HFFc6 (cell line): ENCODE measurements at regions not wholly inside any gene's neighbourhood (a gene's known extent, or its start where the extent isn't known, plus 50 kb on each side); places are given as distances from the start of the nearest gene placed in this dataset.

Experiments used
- DNase-seq: peaks from one replicate; pipeline ENCODE4 v3.0.0-alpha.2; 2018
- H3K27ac Mint-ChIP-seq: 2 replicates; pipeline ENCODE4 v1.8.0; 2020; ENCODE audit warnings: mild to moderate bottlenecking, mixed read lengths
- H3K27me3 Mint-ChIP-seq: 2 replicates; pipeline ENCODE4 v1.8.0; 2021; ENCODE audit warnings: mild to moderate bottlenecking, moderate library complexity, mixed read lengths; ENCODE audit not compliant: insufficient read depth
- H3K36me3 Mint-ChIP-seq: 2 replicates; pipeline ENCODE4 v1.8.0; 2021; ENCODE audit warnings: low read depth, mixed read lengths
- H3K4me1 Mint-ChIP-seq: 2 replicates; pipeline ENCODE4 v1.8.0; 2020; ENCODE audit warnings: low read depth, mixed read lengths
- H3K4me3 Mint-ChIP-seq: 2 replicates; pipeline ENCODE4 v1.8.0; 2020; ENCODE audit warnings: mild to moderate bottlenecking, moderate library complexity, mixed read lengths
- H3K9me3 Mint-ChIP-seq: 2 replicates; pipeline ENCODE4 v1.8.0; 2020; ENCODE audit warnings: mild to moderate bottlenecking, mixed read lengths
- TF ChIP-seq, protein P1 (sequence below): fragments of 200-600 bp; sonication (generic); IDR thresholded peaks from 2 replicates; pipeline ENCODE4 v1.5.0; 2021; ENCODE audit warnings: antibody characterized with exemption, mild to moderate bottlenecking

DNA sequence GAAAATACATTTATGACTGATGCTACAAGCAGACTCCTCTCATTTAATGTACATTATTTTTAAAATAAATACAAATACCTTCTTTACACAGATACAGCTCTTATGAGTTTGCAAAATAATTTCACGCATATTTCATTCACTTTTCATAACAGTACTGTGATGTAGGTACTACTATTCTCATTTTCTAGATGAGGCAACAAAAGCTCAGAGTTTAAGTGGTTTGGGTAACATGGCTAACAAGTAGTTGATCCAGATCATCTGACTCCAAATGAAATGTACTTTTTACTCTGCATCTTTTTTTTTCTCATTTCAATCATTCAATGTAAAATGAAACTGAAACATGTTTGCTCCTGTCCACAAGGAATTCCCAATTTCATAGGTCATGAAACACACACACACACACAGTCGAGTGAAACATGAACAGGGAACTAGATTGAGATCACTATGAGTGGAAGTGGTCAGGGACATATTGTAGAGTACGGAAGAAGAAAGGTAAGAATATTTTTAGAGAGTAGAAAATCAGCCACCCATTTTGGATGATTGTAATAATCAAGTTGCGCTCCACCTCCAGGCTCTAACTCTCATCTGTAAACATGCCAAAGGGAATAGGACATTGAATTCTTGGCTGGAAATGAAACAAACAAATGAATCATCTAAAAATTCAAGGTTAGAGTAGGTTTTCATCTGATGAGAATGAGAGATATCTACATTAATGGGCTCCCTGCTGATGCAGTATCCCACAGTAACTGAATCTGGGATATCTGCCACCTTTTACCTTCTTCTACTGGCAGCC lies 92.4 kb downstream of the CLDN1 start:
- H3K27me3 Mint-ChIP-seq, result no peaks in the 10 kb centered on the region
- peaks cover 52% of the 10 kb centered on the region for H3K4me1 Mint-ChIP-seq
- no peaks in the 10 kb centered on the region for H3K36me3 Mint-ChIP-seq
- peak overlapping the region; percentile 64 for H3K4me3 Mint-ChIP-seq
- peak overlapping the region; percentile 69 for H3K27ac Mint-ChIP-seq
- no peaks in the 10 kb centered on the region for H3K9me3 Mint-ChIP-seq
- TF ChIP-seq, protein P1, sequence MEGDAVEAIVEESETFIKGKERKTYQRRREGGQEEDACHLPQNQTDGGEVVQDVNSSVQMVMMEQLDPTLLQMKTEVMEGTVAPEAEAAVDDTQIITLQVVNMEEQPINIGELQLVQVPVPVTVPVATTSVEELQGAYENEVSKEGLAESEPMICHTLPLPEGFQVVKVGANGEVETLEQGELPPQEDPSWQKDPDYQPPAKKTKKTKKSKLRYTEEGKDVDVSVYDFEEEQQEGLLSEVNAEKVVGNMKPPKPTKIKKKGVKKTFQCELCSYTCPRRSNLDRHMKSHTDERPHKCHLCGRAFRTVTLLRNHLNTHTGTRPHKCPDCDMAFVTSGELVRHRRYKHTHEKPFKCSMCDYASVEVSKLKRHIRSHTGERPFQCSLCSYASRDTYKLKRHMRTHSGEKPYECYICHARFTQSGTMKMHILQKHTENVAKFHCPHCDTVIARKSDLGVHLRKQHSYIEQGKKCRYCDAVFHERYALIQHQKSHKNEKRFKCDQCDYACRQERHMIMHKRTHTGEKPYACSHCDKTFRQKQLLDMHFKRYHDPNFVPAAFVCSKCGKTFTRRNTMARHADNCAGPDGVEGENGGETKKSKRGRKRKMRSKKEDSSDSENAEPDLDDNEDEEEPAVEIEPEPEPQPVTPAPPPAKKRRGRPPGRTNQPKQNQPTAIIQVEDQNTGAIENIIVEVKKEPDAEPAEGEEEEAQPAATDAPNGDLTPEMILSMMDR, result no peak
- peak; percentile 80 for DNase-seq

DNA sequence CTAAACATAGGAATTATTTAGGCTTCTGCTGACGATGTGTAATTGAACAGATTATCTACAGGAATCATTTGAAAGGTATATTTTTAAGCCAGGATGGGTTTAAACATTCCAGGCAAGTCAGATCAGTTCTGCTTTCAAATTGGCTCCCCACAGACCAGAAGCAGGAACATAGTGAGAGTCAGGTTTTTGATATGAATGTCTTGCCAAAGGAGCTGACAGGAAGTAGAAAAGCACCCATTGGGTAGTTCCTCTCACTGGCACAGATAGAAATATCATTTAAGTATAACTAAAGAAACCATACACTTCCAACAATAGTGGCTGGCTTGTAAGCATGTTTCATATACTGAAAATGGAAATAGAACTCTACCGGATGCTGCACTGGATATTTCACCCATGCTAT lies 95.2 kb downstream of the CLDN1 start:
- Mint-ChIP-seq H3K9me3 (no peaks in the 10 kb centered on the region), H3K27me3 (no peaks in the 10 kb centered on the region), H3K4me1 (peaks cover 36% of the 10 kb centered on the region), H3K36me3 (no peaks in the 10 kb centered on the region), H3K27ac (no peak overlapping the region), H3K4me3 (no peak overlapping the region)
- TF ChIP-seq, protein P1, result no peak
- no peak for DNase-seq

DNA sequence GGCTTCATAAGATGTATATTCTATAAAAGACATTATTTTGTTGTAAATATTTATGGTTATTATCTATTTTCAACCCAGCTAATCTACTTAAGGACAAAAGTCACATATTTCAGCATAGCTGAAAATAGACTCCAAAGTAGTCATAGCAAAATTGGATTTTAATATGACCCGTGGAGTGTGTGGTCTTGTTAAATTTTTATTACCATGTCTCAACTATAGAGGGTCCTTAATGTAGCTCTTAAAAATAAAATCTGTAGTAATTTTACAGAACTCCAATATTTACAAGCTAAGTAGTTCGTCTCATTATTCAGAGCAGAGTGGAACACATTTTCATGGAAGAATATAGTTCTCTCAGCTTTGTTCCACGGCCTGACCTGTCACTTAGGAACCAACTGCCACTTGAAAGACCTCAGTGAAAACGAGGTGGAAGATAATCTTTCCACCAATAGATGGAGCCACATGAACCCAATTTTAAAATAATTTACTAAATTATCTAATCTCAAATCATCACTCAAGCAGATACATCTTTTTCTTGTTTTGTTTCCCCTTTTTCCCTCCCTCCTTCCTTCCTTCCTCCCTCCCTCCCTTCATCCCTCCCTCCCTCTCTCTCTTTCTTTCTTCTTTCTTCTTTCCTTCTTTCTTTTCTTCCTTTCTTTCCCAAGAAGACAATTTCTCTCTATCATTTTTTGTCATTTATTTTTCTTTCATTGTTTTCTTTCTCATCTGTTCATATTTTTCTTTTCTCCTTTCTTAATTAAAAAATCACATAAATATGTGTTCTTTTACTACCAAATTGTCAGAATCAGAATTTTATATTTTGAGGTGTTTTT lies 97.2 kb downstream of the CLDN1 start:
- Mint-ChIP-seq H3K9me3 (peaks cover 12% of the 10 kb centered on the region), H3K4me3 (no peak overlapping the region), H3K27me3 (no peaks in the 10 kb centered on the region), H3K4me1 (peaks cover 16% of the 10 kb centered on the region), H3K27ac (no peak overlapping the region), H3K36me3 (peaks cover 10% of the 10 kb centered on the region; the same call in 1 of the 2 replicates)
- peak; percentile 39 for DNase-seq
- TF ChIP-seq, protein P1, result peak; percentile 80

DNA sequence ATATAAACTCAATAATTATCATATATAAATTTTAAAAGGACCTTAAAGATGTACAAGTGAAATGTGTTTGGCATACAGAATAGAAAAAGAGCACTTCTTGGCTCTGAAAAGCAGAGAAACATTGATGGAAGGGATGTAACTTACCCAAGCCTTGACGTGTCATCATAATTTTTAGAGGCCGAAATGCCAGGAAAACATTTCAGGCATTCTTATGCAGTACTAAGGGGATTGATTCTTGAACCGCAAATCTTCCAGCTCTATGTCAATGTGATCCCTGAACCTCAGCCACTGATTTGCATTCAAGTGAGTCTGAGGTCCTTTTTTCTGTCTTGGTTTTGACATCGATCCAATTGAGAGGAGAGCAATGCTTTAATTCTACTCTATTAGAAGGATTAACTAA lies 97.8 kb downstream of the CLDN1 start:
- peaks cover 13% of the 10 kb centered on the region for H3K9me3 Mint-ChIP-seq
- no peak overlapping the region for H3K4me3 Mint-ChIP-seq
- no peak for DNase-seq
- peaks cover 10% of the 10 kb centered on the region for H3K4me1 Mint-ChIP-seq
- peaks cover 12% of the 10 kb centered on the region; the same call in 1 of the 2 replicates for H3K36me3 Mint-ChIP-seq
- no peak overlapping the region for H3K27ac Mint-ChIP-seq
- no peaks in the 10 kb centered on the region for H3K27me3 Mint-ChIP-seq
- TF ChIP-seq, protein P1, result no peak

DNA sequence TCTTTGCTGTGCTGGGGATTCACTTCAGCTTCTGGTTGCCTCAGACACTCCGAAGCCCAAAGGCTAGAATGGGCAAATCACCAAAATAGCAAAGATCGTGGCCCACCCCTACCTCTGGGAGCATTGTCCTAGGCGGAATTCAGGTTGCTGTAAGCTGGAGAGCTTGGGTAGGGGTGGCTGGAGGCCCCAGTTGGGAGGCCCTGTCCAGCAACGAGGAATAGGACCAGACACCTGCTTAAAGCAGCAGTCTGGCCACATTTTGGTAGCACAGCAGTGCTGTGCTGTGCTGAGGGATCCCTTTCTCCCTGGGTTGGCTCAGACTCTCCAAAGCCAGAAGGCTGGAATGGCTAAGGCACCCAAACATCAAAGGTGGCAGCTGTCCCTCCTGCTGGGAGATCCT lies 99.3 kb downstream of the CLDN1 start:
- peaks cover 5% of the 10 kb centered on the region for H3K4me1 Mint-ChIP-seq
- H3K9me3 Mint-ChIP-seq, result peaks cover 13% of the 10 kb centered on the region
- H3K4me3 Mint-ChIP-seq, result no peak overlapping the region
- H3K27me3 Mint-ChIP-seq, result no peaks in the 10 kb centered on the region; the same call in 1 of the 2 replicates
- peaks cover 12% of the 10 kb centered on the region; the same call in 1 of the 2 replicates for H3K36me3 Mint-ChIP-seq
- TF ChIP-seq, protein P1, result no peak
- DNase-seq, result no peak
- no peak overlapping the region for H3K27ac Mint-ChIP-seq
